HL-60/S4 treated with phorbol 12-myristate 13-acetate at 8.2 ng/mL for 4 days and 3 days (cell line): ENCODE measurements at regions not wholly inside any gene's neighbourhood (a gene's known extent, or its start where the extent isn't known, plus 50 kb on each side); places are given as distances from the start of the nearest gene placed in this dataset.
"Not testable (repeated sequence)": the region's sequence is repeated elsewhere in the genome, so short reads cannot be mapped to it uniquely, and the experiment has no call there.

Experiments used
- in situ Hi-C: fragments of 300-500 bp; cut with MboI; formaldehyde crosslinking; loops from 2 replicates; pipeline ENCODE4 v1.15.0; 2022; ENCODE audit warnings: low sequenced_read_pairs

DNA sequence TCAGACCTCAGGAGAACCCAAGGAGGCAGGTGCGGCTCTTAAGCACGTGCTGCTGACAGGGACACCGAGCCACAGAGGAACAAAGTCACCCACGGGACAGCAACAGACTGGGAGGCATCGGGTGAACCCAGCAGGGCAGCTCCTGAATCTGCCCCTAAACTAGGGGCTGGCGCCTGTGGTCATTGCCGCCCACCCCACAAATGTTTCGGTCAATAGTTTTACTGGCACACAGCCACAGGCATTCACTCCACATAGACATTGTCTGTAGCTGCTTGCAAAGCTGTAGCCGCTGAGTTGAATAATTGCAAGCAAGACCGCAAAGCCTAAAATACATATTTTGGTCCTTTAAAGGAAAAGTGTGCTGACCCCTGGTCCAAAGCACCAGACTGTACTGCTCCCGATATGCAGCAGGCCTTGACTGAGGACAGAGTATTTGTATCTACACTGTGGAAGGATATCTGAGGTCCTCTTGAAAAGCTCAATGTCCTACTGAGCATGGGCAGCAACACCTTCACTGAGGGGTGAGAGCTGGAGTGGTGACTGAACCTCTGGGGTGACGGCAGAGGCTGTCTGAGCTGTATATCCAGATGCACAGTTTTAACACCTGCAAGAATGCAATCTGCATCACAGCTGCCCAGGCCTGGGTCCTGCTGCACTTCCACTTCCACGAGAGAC, 310.3 kb downstream of the THBS2 start:
- in situ Hi-C loops = no loop called here

DNA sequence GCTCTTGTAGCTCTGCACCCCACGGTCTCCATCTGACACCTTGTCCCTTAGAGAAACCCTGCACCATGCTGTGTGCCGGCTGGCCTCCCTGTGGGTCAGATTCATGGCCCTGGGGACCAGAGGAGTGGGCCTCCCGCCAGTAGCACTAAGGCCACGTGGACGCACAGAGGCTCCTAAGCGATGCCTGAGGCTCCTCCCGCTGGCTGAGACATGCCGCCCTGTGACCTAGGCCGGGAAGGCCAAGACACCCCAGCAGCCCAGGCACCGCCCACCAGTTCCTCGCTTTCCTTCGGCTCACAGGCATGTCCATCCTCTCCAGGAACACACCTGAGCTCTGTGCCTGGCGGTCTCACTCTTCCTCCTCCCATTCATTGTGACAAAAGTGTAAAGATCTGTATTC, 311.0 kb downstream of the THBS2 start:
- in situ Hi-C loops = no loop called here

DNA sequence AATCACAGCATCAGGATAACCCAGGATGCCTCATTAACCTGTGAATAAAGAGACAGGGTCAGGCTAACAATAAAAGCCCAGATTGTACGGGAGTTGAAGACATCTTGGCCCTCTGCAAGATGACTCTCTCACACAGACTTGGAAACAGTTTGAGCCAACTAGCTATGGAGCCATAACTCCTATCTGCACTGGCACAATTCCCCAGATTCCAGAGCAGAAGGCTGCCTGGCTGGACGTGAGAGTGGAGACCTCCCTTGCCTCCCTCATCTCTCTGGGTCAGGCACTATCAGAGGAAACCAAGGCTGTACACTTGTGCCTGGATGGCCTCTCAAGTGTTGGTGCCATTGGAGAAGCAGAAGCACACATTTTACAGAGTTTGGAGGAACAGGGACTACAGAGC, 312.6 kb downstream of the THBS2 start:
- in situ Hi-C loops = no loop called here

DNA sequence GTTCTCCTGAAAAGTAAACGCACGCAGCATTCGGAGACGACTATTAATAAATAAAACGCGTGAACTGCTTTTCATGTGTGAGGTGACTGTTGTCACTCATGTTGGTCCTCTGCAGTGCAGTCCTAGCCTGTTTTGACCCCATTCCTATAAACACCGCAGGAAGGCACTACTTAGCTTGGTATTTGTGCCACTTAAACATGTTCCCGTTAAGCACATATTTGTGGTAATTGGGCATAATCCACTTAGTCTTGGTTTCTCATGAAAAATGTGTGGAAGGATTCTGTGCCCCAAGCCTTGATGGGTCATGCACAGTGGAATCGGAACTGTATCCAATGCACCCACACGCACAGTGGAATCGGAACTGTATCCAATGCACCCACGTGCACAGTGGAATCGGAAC, 313.9 kb downstream of the THBS2 start:
- in situ Hi-C loops = no loop called here

DNA sequence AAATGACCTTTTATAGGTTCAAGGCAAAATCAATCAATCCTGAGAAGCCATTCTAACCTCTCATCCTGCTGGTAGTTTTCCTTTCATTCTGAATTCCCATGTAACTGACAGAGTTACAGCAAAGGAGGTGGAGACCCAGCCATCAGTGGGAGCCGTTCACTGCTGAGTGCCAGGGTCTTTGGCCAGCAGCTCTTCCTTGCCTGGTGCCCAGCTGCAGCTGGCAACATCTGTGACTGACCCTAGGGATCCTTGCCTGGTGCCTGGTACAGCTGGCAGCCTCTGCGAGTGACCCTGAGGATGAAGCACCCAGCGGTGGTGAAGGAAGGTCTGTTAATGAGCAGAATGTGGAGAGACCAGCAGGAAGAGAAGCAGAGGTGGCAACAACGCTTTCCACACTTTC, 314.6 kb downstream of the THBS2 start:
- in situ Hi-C loops = no loop called here

DNA sequence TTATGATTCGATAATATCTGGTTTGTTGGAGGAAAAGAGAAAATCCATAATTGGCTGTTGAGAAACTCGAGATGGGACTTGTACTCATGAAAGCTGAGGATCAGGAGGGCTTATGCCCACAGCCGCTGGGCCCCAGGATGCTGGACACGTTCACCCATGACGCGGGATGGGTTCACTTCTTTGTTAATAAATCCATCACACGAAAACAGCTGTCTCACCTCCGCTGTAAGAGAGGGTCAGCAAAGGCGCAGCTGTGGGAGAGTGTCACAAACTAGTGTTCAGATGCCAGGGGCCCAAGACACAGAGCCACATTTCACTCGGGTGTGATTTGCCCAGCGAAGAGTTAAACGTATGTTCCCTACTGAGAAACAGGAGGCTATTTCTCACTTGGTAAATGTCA, 315.1 kb downstream of the THBS2 start:
- in situ Hi-C loops = no loop called here

DNA sequence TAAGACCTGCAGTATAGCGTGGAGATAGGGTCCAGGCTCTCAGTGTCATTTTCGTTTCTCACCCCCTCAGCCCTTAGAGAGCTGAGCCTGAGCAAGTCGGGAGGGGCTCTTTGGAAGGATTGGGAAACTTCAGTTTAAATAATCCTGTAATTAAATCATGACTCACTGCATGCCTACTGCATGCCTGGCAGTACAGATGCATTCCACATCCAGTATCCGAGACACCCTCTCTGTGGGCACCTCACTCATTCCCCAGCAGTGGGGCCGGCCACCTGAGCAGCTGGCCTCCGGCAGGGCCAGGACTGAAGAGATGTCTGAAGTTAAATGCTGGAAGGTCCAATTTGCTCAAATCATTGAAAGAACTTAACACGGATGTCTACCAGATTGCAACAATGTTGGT, 316.6 kb downstream of the THBS2 start:
- in situ Hi-C loops = no loop called here

DNA sequence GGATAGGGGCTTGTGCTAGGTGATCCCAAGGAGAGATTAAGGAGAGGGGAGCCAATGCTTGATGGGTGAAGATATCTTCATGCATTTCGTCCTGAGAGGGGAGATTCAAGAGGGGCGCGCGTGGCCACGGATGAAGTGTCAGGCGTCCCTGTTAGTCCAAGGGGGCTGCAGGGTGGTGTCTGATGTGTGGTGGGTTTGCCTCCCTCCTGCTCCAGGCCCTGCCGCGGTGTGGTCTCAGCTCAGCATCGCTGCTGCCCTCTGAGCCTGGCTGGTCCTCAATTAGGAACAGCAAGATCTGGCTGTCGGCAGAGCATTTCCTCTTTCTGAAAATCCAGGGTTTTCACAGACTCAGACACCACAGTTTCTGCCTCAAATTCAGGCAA, 318.0 kb downstream of the THBS2 start:
- in situ Hi-C loops = no loop called here

DNA sequence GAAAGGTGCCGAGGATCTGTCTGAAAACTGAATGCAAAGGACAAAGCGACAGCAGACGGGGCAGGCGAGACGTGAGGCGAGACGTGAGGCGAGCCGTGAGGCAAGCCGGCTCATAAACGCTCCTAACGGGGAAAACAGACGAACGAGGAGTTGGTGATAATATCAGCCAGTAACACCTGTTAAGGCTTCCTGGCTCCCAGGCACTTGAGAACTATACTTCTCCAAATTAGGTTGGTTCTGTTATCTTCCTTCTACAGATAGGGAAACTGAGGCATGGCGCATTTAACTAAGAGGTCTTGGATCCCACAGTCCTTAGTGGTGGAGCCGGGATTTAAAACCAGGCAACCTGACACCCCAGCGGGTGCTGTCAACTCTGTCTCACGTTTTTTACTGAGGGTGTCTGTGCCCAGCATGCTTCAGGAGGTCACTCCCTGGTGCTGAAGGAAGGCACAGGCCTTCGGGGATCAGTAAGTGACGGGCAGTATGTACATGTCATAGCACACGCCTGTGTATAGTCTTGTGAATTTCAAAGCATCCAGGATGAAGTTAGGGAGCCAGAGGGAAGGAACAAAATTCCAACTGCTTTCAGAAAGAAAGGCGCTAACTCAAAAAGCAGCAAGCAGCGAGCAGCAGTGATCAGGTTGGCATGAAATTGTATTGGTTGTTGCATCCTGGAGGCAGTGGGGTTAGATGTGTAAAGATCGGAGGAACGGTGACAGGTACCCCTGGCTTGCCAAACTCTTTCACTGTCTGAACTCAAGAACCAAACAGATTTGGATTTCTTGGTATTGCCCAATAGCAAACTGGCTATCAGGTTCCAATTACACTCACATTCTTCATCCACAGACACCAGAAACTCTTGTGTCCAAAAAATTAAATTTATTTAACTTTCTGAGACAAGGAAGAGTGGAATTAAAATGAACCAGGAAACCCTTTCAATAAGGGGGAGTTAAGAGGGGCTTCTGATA, 318.7 kb downstream of the THBS2 start:
- in situ Hi-C loops = no loop called here

DNA sequence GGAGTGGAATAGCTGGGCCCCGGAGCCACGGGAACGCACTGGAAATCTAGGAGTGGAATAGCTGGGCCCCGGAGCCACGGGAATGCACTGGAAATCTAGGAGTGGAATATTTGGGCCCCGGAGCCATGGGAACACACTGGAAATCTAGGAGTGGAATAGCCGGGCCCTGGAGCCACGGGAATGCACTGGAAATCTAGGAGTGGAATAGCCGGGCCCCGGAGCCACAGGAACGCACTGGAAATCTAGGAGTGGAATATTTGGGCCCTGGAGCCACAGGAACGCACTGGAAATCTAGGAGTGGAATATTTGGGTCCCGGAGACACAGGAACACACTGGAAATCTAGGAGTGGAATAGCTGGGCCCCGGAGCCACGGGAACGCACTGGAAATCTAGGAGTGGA, 321.5 kb downstream of the THBS2 start:
- in situ Hi-C loops = not testable (repeated sequence)

DNA sequence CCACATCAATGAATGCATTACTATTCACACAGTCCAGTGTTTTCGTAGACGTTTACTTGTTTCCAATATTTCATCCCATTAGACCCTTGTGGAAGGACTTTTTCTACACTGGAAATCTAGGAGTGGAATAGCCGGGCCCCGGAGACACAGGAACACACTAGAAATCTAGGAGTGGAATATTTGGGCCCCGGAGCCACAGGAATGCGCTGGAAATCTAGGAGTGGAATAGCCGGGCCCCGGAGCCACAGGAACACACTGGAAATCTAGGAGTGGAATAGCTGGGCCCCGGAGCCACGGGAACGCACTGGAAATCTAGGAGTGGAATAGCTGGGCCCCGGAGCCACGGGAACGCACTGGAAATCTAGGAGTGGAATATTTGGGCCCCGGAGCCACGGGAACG, 322.6 kb downstream of the THBS2 start:
- in situ Hi-C loops = not testable (repeated sequence)

DNA sequence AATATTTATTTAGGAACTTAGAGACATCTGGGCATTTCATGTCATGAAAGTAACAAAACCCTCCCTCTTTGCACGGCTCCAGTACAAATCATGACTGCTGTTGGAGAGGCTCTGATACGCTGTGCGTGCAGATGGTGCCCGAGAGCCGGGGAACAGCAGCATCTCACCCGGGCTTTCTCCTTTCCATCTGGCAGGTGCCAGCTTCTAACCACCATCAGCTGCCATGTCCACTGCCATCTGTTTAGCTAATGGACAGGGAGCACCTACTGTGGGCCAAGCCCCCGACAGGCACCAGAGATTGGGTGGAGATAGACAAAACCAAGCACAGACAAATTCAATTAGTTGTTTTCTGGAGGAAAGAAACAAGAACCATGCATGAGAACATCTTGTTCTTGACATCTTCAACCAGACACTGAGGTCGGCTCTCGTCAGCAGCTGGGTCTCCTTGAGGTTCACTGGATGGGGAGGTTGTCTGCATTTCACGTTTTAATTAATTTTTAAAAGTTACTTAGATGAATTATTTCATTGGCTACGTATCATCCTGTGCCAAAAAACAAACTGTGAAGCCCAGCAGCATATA, 323.7 kb downstream of the THBS2 start:
- in situ Hi-C loops = no loop called here

DNA sequence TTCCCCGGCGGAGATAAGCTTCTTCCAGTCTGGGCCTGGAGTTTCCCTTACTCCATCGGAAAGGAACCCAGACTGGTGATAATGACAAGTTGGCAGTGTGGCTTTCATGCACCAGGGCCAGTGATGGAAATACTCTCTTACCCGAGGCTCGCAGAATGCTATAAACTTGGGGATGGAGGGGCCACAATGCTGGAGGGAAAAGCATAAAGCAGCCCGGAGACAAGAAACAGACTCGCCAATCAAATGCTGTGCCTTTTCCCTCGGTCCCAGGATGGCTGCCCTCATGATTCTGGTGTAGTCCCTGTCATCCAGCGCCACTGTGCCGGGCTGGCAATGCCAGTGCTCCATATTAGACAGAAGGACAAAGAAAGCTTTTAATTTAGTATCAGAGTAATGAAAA, 325.6 kb downstream of the THBS2 start:
- in situ Hi-C loops = no loop called here

DNA sequence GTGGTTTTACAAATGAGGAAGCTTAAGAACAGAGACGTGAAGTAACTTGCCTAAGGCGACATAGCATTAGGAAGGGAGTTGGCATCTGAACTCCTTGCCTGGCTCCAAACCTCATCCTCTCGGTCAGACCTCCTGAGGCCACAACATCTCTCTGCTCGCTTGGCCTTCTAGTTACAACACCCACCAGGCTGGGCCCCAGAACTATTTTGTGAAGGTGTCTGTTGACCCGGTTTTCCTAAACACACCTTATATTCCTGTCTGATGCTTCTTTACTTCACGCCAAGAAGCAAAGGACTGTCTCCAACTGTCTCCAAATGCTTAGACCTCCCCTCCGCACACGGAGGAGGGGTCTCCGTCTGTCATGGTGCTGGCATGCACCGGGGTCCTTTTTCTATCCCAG, 326.6 kb downstream of the THBS2 start:
- in situ Hi-C loops = no loop called here

DNA sequence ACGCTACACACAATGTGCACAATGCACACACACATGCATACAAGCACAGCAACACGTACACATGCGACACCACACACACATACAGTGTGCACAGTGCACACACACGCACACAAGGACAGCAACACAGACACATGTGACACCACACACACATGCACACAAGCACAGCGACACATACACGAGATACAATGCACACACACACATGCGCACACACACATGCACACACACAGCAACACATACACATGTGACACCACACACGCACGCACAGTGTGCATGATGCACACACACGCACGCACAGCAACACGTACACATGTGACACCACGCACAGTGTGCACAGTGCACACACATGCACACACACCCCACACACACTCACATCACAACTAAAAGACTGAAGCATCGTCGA, 327.3 kb downstream of the THBS2 start:
- in situ Hi-C loops = no loop called here

DNA sequence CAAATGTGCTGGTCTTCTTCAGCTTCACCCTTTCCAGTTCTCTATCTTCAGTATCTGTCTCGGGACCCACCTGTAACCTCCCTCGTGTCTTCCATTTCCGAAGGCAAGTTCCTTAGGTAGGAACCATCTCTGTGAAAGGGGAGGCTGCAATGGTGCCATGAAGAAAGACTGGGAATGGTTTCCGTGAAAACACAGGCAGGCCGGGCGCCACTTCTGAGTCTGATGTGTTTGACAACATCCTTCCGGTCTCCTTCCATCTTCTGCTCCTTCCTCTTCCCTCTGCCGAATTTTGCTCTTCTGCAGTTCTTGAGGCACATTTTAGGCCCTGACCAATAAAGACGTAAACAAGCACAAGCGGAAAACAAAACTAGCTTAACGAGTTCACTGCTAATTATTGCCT, 328.0 kb downstream of the THBS2 start:
- in situ Hi-C loops = no loop called here

DNA sequence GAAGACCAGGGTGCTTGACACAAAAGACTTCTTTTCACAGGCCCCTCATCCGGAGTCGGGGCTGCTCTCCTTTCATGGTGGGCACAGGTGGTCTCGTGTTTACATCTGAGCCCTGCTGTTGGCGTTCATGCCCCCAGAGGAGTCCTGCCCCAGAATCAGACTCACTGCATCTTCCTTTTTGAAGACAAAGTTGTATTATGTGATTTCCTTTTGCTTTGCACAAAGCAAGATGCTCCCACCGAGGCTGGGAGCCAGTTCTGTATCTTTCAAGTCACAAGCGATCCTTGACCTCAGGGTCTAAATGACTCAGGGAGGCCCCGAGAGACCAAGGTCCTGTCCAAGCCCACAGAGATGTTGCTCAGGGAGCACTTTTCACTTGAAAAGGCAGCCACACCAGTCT, 330.5 kb downstream of the THBS2 start:
- in situ Hi-C loops = no loop called here

DNA sequence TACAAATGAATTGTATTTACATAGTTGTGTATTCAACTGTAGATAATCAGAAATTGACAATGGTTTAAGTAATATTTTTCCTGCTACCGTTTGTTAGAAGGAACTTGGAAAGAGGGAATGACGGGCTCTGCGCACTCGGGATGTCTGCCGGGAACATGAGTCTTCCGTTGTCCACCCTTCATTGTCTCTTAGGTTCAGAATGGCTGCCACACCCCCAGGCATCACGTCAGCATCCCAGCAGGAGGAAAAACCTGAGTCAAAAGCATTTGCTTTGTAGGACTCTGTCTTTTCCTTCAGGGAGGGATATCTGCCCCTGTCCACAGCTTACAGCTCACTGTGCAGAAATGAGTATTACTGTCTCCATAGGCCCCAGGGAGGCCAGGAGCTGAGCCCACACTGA, 331.2 kb downstream of the THBS2 start:
- in situ Hi-C loops = no loop called here

DNA sequence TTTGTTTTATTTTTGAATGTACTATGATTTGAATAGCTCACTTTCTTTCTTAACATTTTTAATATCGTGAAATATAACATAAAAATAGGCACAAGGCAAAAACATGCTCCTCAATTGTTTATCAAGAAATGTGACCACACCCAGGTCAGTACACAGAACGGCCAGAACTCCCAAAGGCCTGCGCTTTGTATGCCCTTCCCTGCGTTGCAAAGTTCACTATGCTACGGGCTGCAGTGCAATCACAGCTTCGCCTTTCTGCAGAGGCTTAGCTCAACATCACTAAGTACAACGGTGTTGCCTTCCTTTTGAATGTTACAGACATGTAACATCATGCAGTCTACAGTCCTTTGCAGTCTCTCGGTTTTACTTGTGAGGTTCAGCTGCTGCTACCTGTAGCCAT, 333.4 kb downstream of the THBS2 start:
- in situ Hi-C loops = no loop called here

DNA sequence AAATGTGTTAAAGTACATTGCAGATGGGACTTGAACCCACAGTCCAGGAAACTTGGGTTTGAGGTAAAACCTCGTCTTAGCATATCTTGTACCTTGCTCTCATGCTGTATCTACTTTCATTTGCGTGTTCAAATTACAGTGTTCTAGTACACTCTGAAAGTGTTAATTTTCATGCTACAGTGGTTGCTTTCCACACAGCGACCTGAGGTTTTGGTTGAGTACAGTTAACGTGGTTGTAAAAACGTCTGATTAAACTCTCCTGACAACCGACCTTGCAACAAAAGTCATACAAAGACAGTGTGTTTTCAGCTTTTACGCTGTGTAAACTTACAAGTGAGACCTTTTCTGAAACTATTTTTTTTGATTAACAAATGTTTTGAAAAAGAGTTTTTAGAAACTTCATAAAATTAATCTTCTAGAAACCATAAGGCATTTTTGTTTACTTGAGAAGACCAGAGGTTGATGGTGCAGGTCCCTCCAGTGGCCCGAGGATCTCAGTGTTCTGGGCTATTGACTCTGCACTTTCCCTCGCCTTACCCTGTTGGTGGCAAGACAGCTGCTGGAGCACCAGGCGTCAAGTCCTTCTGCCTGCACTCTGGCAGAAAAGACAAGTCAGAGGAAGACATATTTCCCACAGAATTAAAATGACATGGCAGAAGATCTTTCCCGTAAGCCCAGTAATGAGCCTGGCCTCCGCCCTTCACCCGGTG, 334.0 kb downstream of the THBS2 start:
- in situ Hi-C loops = no loop called here

DNA sequence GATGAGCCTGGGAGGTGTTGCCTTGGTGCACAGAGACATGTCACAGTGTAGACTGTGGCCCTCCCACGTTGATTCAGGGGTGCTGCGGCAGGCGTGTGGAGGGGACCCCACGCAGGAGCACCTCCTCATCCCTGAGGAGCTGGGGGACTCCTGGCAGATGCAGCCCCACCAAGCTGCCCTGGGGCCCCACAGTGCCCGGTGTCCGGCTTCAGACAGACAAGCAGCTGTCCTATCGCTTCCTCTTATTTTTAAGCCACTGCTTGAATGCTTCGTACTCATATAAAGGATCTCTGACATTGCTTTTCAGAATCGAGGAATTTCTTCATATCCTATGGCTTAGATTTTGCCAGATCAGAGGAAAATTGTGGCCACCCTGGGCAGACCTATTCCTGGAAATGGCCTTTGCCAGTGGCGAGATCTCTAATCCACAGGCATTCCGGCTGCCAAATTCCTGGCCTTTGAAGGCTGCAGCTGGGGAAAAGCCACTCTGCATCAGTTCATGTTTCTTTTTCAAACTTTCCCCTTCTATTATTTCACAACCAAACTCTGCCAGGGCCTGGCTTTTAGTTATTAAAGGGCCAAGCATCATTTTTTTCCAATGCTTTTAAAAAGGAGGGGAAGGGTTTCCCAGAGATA, 337.0 kb downstream of the THBS2 start:
- in situ Hi-C loops = no loop called here
